Neural progenitor cell (in vitro differentiated cells): ENCODE measurements at regions not wholly inside any gene's neighbourhood (a gene's known extent, or its start where the extent isn't known, plus 50 kb on each side); places are given as distances from the start of the nearest gene placed in this dataset.

Experiments
- DNase-seq: peaks from one replicate; pipeline ENCODE4 v3.0.0-alpha.2; 2016; ENCODE audit warnings: low spot score
- H2AFZ ChIP-seq: fragments of 200-600 bp; sonication (generic); replicated peaks from 2 replicates; pipeline ENCODE4 v1.6.1; 2016; ENCODE audit warnings: antibody characterized with exemption
- H3F3A ChIP-seq: fragments of 200-600 bp; sonication (generic); 2 replicates; pipeline ENCODE4 v1.6.1; 2016; ENCODE audit warnings: antibody characterized with exemption, low read depth
- H3K27ac ChIP-seq: fragments of 200-600 bp; sonication (generic); 2 replicates; pipeline ENCODE4 v1.5.1; 2016; ENCODE audit warnings: mild to moderate bottlenecking
- H3K27me3 ChIP-seq: fragments of 200-600 bp; sonication (generic); 2 replicates; pipeline ENCODE4 v1.6.1; 2016; ENCODE audit warnings: mild to moderate bottlenecking, moderate library complexity
- H3K36me3 ChIP-seq: fragments of 200-600 bp; sonication (generic); 2 replicates; pipeline ENCODE4 v1.5.1; 2016
- H3K4me1 ChIP-seq: fragments of 200-600 bp; sonication (generic); 2 replicates; pipeline ENCODE4 v1.6.1; 2016; ENCODE audit warnings: mixed run types
- H3K4me2 ChIP-seq: fragments of 200-600 bp; sonication (generic); 2 replicates; pipeline ENCODE4 v1.6.1; 2016
- H3K4me3 ChIP-seq: fragments of 200-600 bp; sonication (generic); 2 replicates; pipeline ENCODE4 v1.5.1; 2016
- H3K79me2 ChIP-seq: fragments of 200-600 bp; sonication (generic); 2 replicates; pipeline ENCODE4 v1.6.1; 2016; ENCODE audit warnings: low read depth
- H3K9ac ChIP-seq: fragments of 200-600 bp; sonication (generic); 2 replicates; pipeline ENCODE4 v1.6.1; 2016
- H3K9me3 ChIP-seq: fragments of 200-600 bp; sonication (generic); 2 replicates; pipeline ENCODE4 v1.5.1; 2016; ENCODE audit warnings: low read depth
- H4K20me1 ChIP-seq: fragments of 200-600 bp; sonication (generic); 2 replicates; pipeline ENCODE4 v1.6.1; 2016; ENCODE audit warnings: low read depth
- H3K27ac Mint-ChIP-seq: 3 replicates; pipeline ENCODE4 v1.8.0; 2021; ENCODE audit warnings: mixed read lengths
- H3K27me3 Mint-ChIP-seq: 2 replicates; pipeline ENCODE4 v1.8.0; 2022; ENCODE audit warnings: low read depth, mild to moderate bottlenecking, inconsistent platforms, moderate library complexity, mixed read lengths; ENCODE audit not compliant: insufficient read depth
- H3K36me3 Mint-ChIP-seq: 3 replicates; pipeline ENCODE4 v1.8.0; 2021; ENCODE audit warnings: mixed read lengths
- H3K4me1 Mint-ChIP-seq: 3 replicates; pipeline ENCODE4 v1.8.0; 2021; ENCODE audit warnings: mixed read lengths
- H3K4me3 Mint-ChIP-seq: 3 replicates; pipeline ENCODE4 v1.8.0; 2021; ENCODE audit warnings: mild to moderate bottlenecking, moderate library complexity, mixed read lengths
- H3K9me3 Mint-ChIP-seq: 3 replicates; pipeline ENCODE4 v1.8.0; 2020; ENCODE audit warnings: mixed read lengths
- CTCF ChIP-seq: fragments of 200-600 bp; sonication (generic); IDR thresholded peaks from 2 replicates; pipeline ENCODE4 v1.5.1; 2017; ENCODE audit warnings: antibody characterized with exemption, mild to moderate bottlenecking
- EZH2 ChIP-seq: fragments of 200-600 bp; sonication (generic); IDR thresholded peaks from 2 replicates; pipeline ENCODE4 v1.6.1; 2017; ENCODE audit warnings: antibody characterized with exemption, mild to moderate bottlenecking, moderate library complexity
- EZH2phosphoT487 ChIP-seq: fragments of 200-600 bp; sonication (generic); IDR thresholded peaks from 2 replicates; pipeline ENCODE4 v1.6.1; 2017; ENCODE audit warnings: antibody characterized with exemption

- no peaks in the 10 kb centered on the region for H3F3A ChIP-seq
- no peaks in the 10 kb centered on the region for H3K27me3 ChIP-seq
- no peak for DNase-seq
- no peaks in the 10 kb centered on the region for H3K79me2 ChIP-seq
- no peaks in the 10 kb centered on the region for H3K9me3 ChIP-seq
- Mint-ChIP-seq H3K4me3 (no peak overlapping the region), H3K27me3 (no peaks in the 10 kb centered on the region), H3K9me3 (no peaks in the 10 kb centered on the region), H3K4me1 (no peaks in the 10 kb centered on the region), H3K36me3 (no peaks in the 10 kb centered on the region), H3K27ac (no peak overlapping the region)
- no peak overlapping the region for H3K4me3 ChIP-seq
- no peaks in the 10 kb centered on the region for H3K36me3 ChIP-seq
- H3K27ac ChIP-seq = no peak overlapping the region
- no peaks in the 10 kb centered on the region for H3K4me1 ChIP-seq
- H4K20me1 ChIP-seq = no peaks in the 10 kb centered on the region
- TF ChIP-seq EZH2phosphoT487 (no peak), CTCF (no peak), EZH2 (no peak)
- no peak overlapping the region for H3K9ac ChIP-seq
- no peak overlapping the region for H2AFZ ChIP-seq
- no peak overlapping the region for H3K4me2 ChIP-seq
These were observed 421.0 kb upstream of the API5 start for GRCh38 chr11:42890773-42891172.

DNA sequence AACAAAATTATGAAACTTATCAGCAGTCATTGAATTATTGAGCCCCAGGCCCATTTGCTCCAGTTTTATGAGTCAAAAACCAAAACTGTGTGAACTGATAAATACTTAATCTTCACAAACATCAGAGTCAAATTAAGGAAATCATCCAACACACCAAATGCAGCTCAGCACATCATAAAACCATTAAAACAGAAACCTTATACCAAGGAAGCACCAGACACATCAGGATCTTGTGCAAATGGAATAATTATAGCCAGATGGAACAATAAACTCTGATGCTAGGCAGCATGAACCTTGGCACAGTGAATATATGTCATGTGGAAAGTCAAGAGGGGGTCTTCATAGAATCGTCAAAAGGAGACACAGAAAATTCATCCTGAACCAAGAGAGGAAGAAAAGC is 410.7 kb upstream of the API5 start:
- no peak overlapping the region for H3K4me2 ChIP-seq
- no peaks in the 10 kb centered on the region for H3K9me3 ChIP-seq
- no peaks in the 10 kb centered on the region for H3K36me3 Mint-ChIP-seq
- no peak overlapping the region for H3K27ac ChIP-seq
- H4K20me1 ChIP-seq = no peaks in the 10 kb centered on the region
- H3K79me2 ChIP-seq = no peaks in the 10 kb centered on the region
- H3K27me3 ChIP-seq = no peaks in the 10 kb centered on the region
- H3F3A ChIP-seq = no peaks in the 10 kb centered on the region
- H3K36me3 ChIP-seq = no peaks in the 10 kb centered on the region
- H3K4me3 ChIP-seq = no peak overlapping the region
- no peak for DNase-seq
- H3K27me3 Mint-ChIP-seq = no peaks in the 10 kb centered on the region
- no peak overlapping the region for H3K4me3 Mint-ChIP-seq
- no peak overlapping the region for H3K9ac ChIP-seq
- peaks cover 2% of the 10 kb centered on the region for H3K9me3 Mint-ChIP-seq
- no peaks in the 10 kb centered on the region for H3K4me1 Mint-ChIP-seq
- H3K27ac Mint-ChIP-seq = no peak overlapping the region
- H3K4me1 ChIP-seq = no peaks in the 10 kb centered on the region
- no peak overlapping the region for H2AFZ ChIP-seq
- TF ChIP-seq EZH2 (no peak), EZH2phosphoT487 (no peak), CTCF (no peak)

GRCh38 chr11:42906226-42906625 is 405.6 kb upstream of the API5 start:
- Mint-ChIP-seq H3K27me3 (peaks cover 4% of the 10 kb centered on the region), H3K27ac (no peak overlapping the region), H3K4me1 (no peaks in the 10 kb centered on the region), H3K4me3 (no peak overlapping the region), H3K9me3 (peaks cover 6% of the 10 kb centered on the region), H3K36me3 (no peaks in the 10 kb centered on the region)
- DNase-seq = no peak
- TF ChIP-seq EZH2phosphoT487 (no peak), CTCF (no peak), EZH2 (no peak)
- Histone ChIP-seq H2AFZ (no peak overlapping the region), H3K36me3 (no peaks in the 10 kb centered on the region), H3K4me2 (no peak overlapping the region), H3K4me1 (no peaks in the 10 kb centered on the region), H3K27ac (no peak overlapping the region), H3K79me2 (no peaks in the 10 kb centered on the region), H3K9me3 (peaks cover 4% of the 10 kb centered on the region), H3K27me3 (no peaks in the 10 kb centered on the region), H4K20me1 (no peaks in the 10 kb centered on the region), H3F3A (no peaks in the 10 kb centered on the region), H3K9ac (no peak overlapping the region), H3K4me3 (no peak overlapping the region)

- no peak for TF ChIP-seq EZH2phosphoT487
- no peak for TF ChIP-seq EZH2
- TF ChIP-seq CTCF = no peak
- peaks cover 10% of the 10 kb centered on the region for H3K9me3 Mint-ChIP-seq
These were observed 398.1 kb upstream of the API5 start for GRCh38 chr11:42913731-42914130.

More at GRCh38 chr11:42913731-42914130, 398.1 kb upstream of the API5 start:
- no peak for DNase-seq
- H3K27ac ChIP-seq = no peak overlapping the region
- no peaks in the 10 kb centered on the region for H3K36me3 ChIP-seq
- H3K4me3 ChIP-seq = no peak overlapping the region
- peaks cover 5% of the 10 kb centered on the region for H3K9me3 ChIP-seq
- no peaks in the 10 kb centered on the region for H3K4me1 ChIP-seq
- H3K4me2 ChIP-seq = no peak overlapping the region
- H3K27me3 ChIP-seq = no peaks in the 10 kb centered on the region
- no peaks in the 10 kb centered on the region for H3K79me2 ChIP-seq
- H2AFZ ChIP-seq = no peak overlapping the region
- no peaks in the 10 kb centered on the region for H3K4me1 Mint-ChIP-seq
- H3K27me3 Mint-ChIP-seq = peaks cover 7% of the 10 kb centered on the region
- H4K20me1 ChIP-seq = no peaks in the 10 kb centered on the region
- no peaks in the 10 kb centered on the region for H3F3A ChIP-seq
- H3K4me3 Mint-ChIP-seq = no peak overlapping the region
- H3K9ac ChIP-seq = no peak overlapping the region
- no peaks in the 10 kb centered on the region for H3K36me3 Mint-ChIP-seq
- H3K27ac Mint-ChIP-seq = no peak overlapping the region
